Ishikawa (cell line): ENCODE measurements at regions not wholly inside any gene's neighbourhood (a gene's known extent, or its start where the extent isn't known, plus 50 kb on each side); places are given as distances from the start of the nearest gene placed in this dataset.

ENCODE experiments used
- CEBPB ChIP-seq: IDR thresholded peaks from 2 replicates; pipeline ENCODE4 v1.6.1; 2012
- CREB1 ChIP-seq: IDR thresholded peaks from 2 replicates; pipeline ENCODE4 v1.6.1; 2012; ENCODE audit warnings: low read depth
- EGR1 ChIP-seq: IDR thresholded peaks from 2 replicates; pipeline ENCODE4 v1.6.1; 2012
- EP300 ChIP-seq: IDR thresholded peaks from 2 replicates; pipeline ENCODE4 v1.6.1; 2012; ENCODE audit warnings: borderline replicate concordance
- FOXM1 ChIP-seq: IDR thresholded peaks from 2 replicates; pipeline ENCODE4 v1.6.1; 2012; ENCODE audit warnings: low read depth, borderline replicate concordance
- MAX ChIP-seq: IDR thresholded peaks from 2 replicates; pipeline ENCODE4 v1.6.1; 2012
- NFIC ChIP-seq: IDR thresholded peaks from 2 replicates; pipeline ENCODE4 v1.6.1; 2012
- RAD21 ChIP-seq: IDR thresholded peaks from 2 replicates; pipeline ENCODE4 v1.6.1; 2012; ENCODE audit warnings: low read depth
- REST ChIP-seq: IDR thresholded peaks from 2 replicates; pipeline ENCODE4 v1.6.1; 2012; ENCODE audit warnings: low read depth, mild to moderate bottlenecking
- TAF1 ChIP-seq: IDR thresholded peaks from 2 replicates; pipeline ENCODE4 v1.6.1; 2012; ENCODE audit warnings: low read depth, mild to moderate bottlenecking
- TCF12 ChIP-seq: IDR thresholded peaks from 2 replicates; pipeline ENCODE4 v1.6.1; 2012; ENCODE audit warnings: low read depth
- TEAD4 ChIP-seq: IDR thresholded peaks from 2 replicates; pipeline ENCODE4 v1.6.1; 2012
- USF1 ChIP-seq: IDR thresholded peaks from 2 replicates; pipeline ENCODE4 v1.6.1; 2012
- YY1 ChIP-seq: IDR thresholded peaks from 2 replicates; pipeline ENCODE4 v1.6.1; 2012; ENCODE audit warnings: low read depth
- ZBTB7A ChIP-seq: IDR thresholded peaks from 2 replicates; pipeline ENCODE4 v1.6.1; 2012; ENCODE audit warnings: low read depth

- TF ChIP-seq EP300 = no peak
- TF ChIP-seq CEBPB = no peak
- TF ChIP-seq USF1 = no peak
- TF ChIP-seq TEAD4 = no peak
- no peak for TF ChIP-seq TAF1
- TF ChIP-seq YY1 = no peak
- no peak for TF ChIP-seq MAX
- no peak for TF ChIP-seq RAD21
- TF ChIP-seq NFIC = no peak
Measured at GRCh38 chr20:6411651-6412050, 288.8 kb upstream of the FERMT1 start.

- TF ChIP-seq USF1 (no peak), CREB1 (no peak)
Measured at GRCh38 chr20:6410721-6411120, 287.9 kb upstream of the FERMT1 start.

- TF ChIP-seq NFIC = no peak
- no peak for TF ChIP-seq TCF12
- TF ChIP-seq RAD21 = no peak
Measured at GRCh38 chr20:6407163-6407562, 284.3 kb upstream of the FERMT1 start.

GRCh38 chr20:6401893-6402557 is 279.2 kb upstream of the FERMT1 start:
- TF ChIP-seq EP300 (no peak), YY1 (no peak), TCF12 (no peak), TAF1 (no peak), FOXM1 (no peak), NFIC (no peak), RAD21 (no peak), REST (no peak), ZBTB7A (no peak), CEBPB (no peak), USF1 (no peak), TEAD4 (no peak), MAX (no peak), CREB1 (no peak), EGR1 (no peak)

GRCh38 chr20:6397115-6397514 is 274.3 kb upstream of the FERMT1 start:
- TF ChIP-seq CEBPB = no peak
- TF ChIP-seq TCF12 = no peak
- TF ChIP-seq TAF1 = no peak
- no peak for TF ChIP-seq EP300
- TF ChIP-seq ZBTB7A = no peak
- TF ChIP-seq FOXM1 = no peak
- TF ChIP-seq RAD21 = no peak
- no peak for TF ChIP-seq TEAD4
- no peak for TF ChIP-seq USF1
- TF ChIP-seq REST = no peak
- TF ChIP-seq YY1 = no peak
- no peak for TF ChIP-seq MAX
- TF ChIP-seq CREB1 = no peak
- no peak for TF ChIP-seq EGR1

- TF ChIP-seq EGR1 = no peak
- no peak for TF ChIP-seq RAD21
- TF ChIP-seq CEBPB = no peak
- TF ChIP-seq YY1 = no peak
- no peak for TF ChIP-seq EP300
- no peak for TF ChIP-seq FOXM1
- no peak for TF ChIP-seq ZBTB7A
- no peak for TF ChIP-seq REST
- no peak for TF ChIP-seq MAX
- TF ChIP-seq TEAD4 = no peak
- TF ChIP-seq CREB1 = no peak
- no peak for TF ChIP-seq USF1
- TF ChIP-seq NFIC = no peak
- TF ChIP-seq TAF1 = no peak
- no peak for TF ChIP-seq TCF12
Measured at GRCh38 chr20:6395695-6396094, 272.9 kb upstream of the FERMT1 start.
